ENCODE measurements at regions not wholly inside any gene's neighbourhood (a gene's known extent, or its start where the extent isn't known, plus 50 kb on each side); places are given as distances from the start of the nearest gene placed in this dataset.

- Histone ChIP-seq H3K27ac (no peak overlapping the region), H3K36me3 (replicated peaks; ENCODE audit: insufficient read depth, low read depth) (no peaks in the 10 kb centered on the region), H3K9me3 (ENCODE audit: low read depth) (no peaks in the 10 kb centered on the region), H3K4me3 (no peak overlapping the region), H3K79me2 (no peaks in the 10 kb centered on the region), H2AFZ (no peak overlapping the region), H3K4me2 (no peak overlapping the region), H3K4me1 (ENCODE audit: insufficient read depth) (no peaks in the 10 kb centered on the region), H4K20me1 (ENCODE audit: insufficient read depth, poor library complexity, severe bottlenecking) (no peaks in the 10 kb centered on the region), H3K27me3 (no peaks in the 10 kb centered on the region), H3K9me2 (replicated peaks; ENCODE audit: insufficient read depth) (no peaks in the 10 kb centered on the region)
- TF ChIP-seq EZH2phosphoT487 (IDR thresholded peaks at IDR 0.05; ENCODE audit: low read depth, severe bottlenecking, unreplicated experiment), result no peak
- no peak for TF ChIP-seq EZH2 (IDR thresholded peaks at IDR 0.05; ENCODE audit: borderline replicate concordance)
- TF ChIP-seq, protein P1, sequence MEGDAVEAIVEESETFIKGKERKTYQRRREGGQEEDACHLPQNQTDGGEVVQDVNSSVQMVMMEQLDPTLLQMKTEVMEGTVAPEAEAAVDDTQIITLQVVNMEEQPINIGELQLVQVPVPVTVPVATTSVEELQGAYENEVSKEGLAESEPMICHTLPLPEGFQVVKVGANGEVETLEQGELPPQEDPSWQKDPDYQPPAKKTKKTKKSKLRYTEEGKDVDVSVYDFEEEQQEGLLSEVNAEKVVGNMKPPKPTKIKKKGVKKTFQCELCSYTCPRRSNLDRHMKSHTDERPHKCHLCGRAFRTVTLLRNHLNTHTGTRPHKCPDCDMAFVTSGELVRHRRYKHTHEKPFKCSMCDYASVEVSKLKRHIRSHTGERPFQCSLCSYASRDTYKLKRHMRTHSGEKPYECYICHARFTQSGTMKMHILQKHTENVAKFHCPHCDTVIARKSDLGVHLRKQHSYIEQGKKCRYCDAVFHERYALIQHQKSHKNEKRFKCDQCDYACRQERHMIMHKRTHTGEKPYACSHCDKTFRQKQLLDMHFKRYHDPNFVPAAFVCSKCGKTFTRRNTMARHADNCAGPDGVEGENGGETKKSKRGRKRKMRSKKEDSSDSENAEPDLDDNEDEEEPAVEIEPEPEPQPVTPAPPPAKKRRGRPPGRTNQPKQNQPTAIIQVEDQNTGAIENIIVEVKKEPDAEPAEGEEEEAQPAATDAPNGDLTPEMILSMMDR (IDR thresholded peaks at IDR 0.05; ENCODE audit: poor library complexity), result no peak
- no peak for DNase-seq (ENCODE audit: low spot score)
Measured at GRCh38 chr3:28019740-28020139, 221.7 kb upstream of the CMC1 start.

GRCh38 chr3:28022916-28023315, 218.5 kb upstream of the CMC1 start:
- 61% methylated on average over 3 of the region's 3 CpGs for WGBS (ENCODE audit: low lambda C conversion rate, missing lambda C conversion rate)
- no peaks in the 10 kb centered on the region for H3K9me2 ChIP-seq (replicated peaks; ENCODE audit: insufficient read depth)
- no peak for DNase-seq (ENCODE audit: low spot score)

GRCh38 chr3:28028554-28028953, 212.9 kb upstream of the CMC1 start:
- no peak overlapping the region for H3K4me3 ChIP-seq
- no peak overlapping the region for H2AFZ ChIP-seq
- H3K9me2 ChIP-seq (replicated peaks; ENCODE audit: insufficient read depth), result no peaks in the 10 kb centered on the region
- no peak for DNase-seq (ENCODE audit: low spot score)
- no peaks in the 10 kb centered on the region for H3K79me2 ChIP-seq
- no peaks in the 10 kb centered on the region for H3K27me3 ChIP-seq
- H3K4me1 ChIP-seq (ENCODE audit: insufficient read depth), result no peaks in the 10 kb centered on the region
- no peaks in the 10 kb centered on the region for H3K9me3 ChIP-seq (ENCODE audit: low read depth)
- WGBS (ENCODE audit: low lambda C conversion rate, missing lambda C conversion rate), result 53% methylated on average over 4 of the region's 4 CpGs
- no peaks in the 10 kb centered on the region for H3K36me3 ChIP-seq (replicated peaks; ENCODE audit: insufficient read depth, low read depth)
- TF ChIP-seq EZH2 (IDR thresholded peaks at IDR 0.05; ENCODE audit: borderline replicate concordance) (no peak), EZH2phosphoT487 (IDR thresholded peaks at IDR 0.05; ENCODE audit: low read depth, severe bottlenecking, unreplicated experiment) (no peak)
- TF ChIP-seq, protein P1 (IDR thresholded peaks at IDR 0.05; ENCODE audit: poor library complexity), result no peak
- no peak overlapping the region for H3K27ac ChIP-seq
- no peaks in the 10 kb centered on the region for H4K20me1 ChIP-seq (ENCODE audit: insufficient read depth, poor library complexity, severe bottlenecking)
- H3K4me2 ChIP-seq, result no peak overlapping the region

More at GRCh38 chr3:28022916-28023315, 218.5 kb upstream of the CMC1 start:
- H2AFZ ChIP-seq, result no peak overlapping the region
- H3K4me2 ChIP-seq, result no peak overlapping the region
- no peak overlapping the region for H3K4me3 ChIP-seq
- no peaks in the 10 kb centered on the region for H3K9me3 ChIP-seq (ENCODE audit: low read depth)
- no peak overlapping the region for H3K27ac ChIP-seq
- H3K36me3 ChIP-seq (replicated peaks; ENCODE audit: insufficient read depth, low read depth), result no peaks in the 10 kb centered on the region
- no peaks in the 10 kb centered on the region for H3K79me2 ChIP-seq
- TF ChIP-seq EZH2 (IDR thresholded peaks at IDR 0.05; ENCODE audit: borderline replicate concordance), result no peak
- no peaks in the 10 kb centered on the region for H3K4me1 ChIP-seq (ENCODE audit: insufficient read depth)
- no peaks in the 10 kb centered on the region for H4K20me1 ChIP-seq (ENCODE audit: insufficient read depth, poor library complexity, severe bottlenecking)
- H3K27me3 ChIP-seq, result no peaks in the 10 kb centered on the region

DNA sequence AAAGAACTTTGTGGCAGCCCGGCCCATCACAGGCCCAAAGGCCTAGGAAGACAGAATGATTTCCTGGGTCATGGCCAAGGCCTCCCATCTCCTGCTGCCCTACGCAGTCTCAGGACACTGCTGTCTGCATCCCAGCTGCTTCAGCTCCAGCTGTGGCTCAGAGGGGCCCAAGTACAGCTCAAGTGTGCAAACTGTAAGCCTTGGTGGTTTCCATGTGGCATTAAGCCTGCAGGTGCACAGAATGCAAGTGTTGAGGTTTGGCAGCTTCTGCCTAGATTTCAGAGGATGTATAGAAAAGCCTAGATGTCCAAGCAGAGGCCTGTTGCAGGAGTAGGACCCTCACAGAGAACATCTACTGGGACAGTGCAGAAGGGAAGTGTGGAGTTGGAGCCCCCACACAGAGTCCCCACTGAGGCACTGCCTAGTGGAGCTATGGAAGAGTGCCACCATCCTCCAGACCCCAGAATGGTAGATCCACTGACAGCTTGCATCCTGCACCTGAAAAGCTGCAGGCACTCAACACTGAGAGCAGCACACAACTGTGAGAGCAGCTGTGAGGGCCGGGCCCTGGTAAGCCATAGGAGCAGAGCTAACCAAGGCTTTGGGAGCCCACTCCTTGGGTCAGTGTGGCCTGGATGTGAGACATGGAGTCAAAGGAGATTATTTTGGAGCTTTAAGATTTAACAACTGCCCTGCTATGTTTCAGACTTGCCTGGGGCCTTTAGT, 208.2 kb upstream of the CMC1 start:
- Histone ChIP-seq H3K27me3 (no peaks in the 10 kb centered on the region), H3K4me1 (ENCODE audit: insufficient read depth) (no peaks in the 10 kb centered on the region), H3K36me3 (replicated peaks; ENCODE audit: insufficient read depth, low read depth) (no peaks in the 10 kb centered on the region), H3K27ac (no peak overlapping the region), H3K4me3 (no peak overlapping the region), H4K20me1 (ENCODE audit: insufficient read depth, poor library complexity, severe bottlenecking) (no peaks in the 10 kb centered on the region), H3K9me2 (replicated peaks; ENCODE audit: insufficient read depth) (no peaks in the 10 kb centered on the region), H3K79me2 (no peaks in the 10 kb centered on the region), H3K9me3 (ENCODE audit: low read depth) (no peaks in the 10 kb centered on the region), H2AFZ (no peak overlapping the region), H3K4me2 (no peak overlapping the region)
- TF ChIP-seq EZH2phosphoT487 (IDR thresholded peaks at IDR 0.05; ENCODE audit: low read depth, severe bottlenecking, unreplicated experiment) (no peak), EZH2 (IDR thresholded peaks at IDR 0.05; ENCODE audit: borderline replicate concordance) (no peak)
- TF ChIP-seq, protein P1 (IDR thresholded peaks at IDR 0.05; ENCODE audit: poor library complexity), result no peak
- 93% methylated on average over 3 of the region's 3 CpGs for WGBS (ENCODE audit: low lambda C conversion rate, missing lambda C conversion rate)
- no peak for DNase-seq (ENCODE audit: low spot score)

Data from hepatocyte (in vitro differentiated cells).